CD4-positive, alpha-beta T cell treated with Interleukin-21 for 1 hour (primary cell): ENCODE measurements at regions not wholly inside any gene's neighbourhood (a gene's known extent, or its start where the extent isn't known, plus 50 kb on each side); places are given as distances from the start of the nearest gene placed in this dataset.

Experiments used
- DNase-seq: peaks from one replicate; pipeline ENCODE4 v3.0.0-alpha.2; 2020

DNA sequence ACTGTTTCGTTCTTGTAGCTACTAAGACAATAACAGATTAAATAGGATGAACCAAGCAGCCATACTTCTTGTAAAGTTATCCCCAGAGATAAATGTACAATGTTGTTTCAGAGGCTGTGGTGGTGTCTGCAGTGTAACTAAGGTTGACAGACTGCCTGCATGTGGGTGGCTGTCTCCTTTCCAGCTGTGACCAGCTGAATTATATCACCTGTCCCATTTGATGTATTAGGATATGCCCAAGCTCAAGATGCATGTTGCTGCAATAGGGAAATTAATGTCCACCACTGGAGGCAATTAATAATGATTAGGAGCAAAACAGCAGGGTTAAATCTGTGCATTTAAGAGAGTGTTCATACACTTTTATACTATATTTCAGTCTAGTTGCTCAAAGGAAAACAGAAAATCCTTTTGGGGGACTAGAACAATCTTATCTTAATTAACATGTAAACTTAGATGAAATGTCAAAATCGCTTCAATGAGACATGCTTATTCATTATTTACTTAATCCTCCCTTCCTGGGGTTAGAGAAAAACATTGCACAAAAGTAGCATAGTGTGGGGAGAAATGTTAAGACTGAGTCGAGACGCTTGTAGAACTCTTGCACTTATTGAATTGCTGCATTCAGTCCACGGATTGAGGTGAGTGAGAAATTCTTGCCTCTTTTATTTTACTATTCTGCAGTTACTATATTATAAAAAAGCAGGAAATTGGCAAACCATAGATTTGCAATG is 269.0 kb downstream of the SNX10 start:
- DNase-seq: no peak

- DNase-seq: no peak
Observed at GRCh38 chr7:26562841-26563240, 271.2 kb downstream of the SNX10 start.

DNA sequence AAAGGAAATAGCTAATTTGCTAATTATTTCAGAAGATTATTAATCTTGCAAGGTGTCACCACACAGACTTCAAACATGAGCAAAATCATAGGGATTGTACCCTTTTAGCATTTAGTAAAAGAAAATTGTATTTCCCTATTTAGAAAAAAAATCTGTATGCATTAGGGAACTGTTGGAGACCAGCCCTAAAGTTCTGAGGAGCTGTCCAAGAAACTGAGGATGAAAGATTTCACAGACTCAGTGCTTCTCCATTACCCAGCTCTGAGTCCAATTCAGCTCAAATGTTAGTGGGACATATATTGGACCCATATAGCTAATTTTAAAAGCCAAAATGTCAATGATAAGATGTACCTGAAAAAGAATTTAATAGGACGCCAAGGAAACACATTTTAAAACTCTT is 271.7 kb downstream of the SNX10 start:
- no peak for DNase-seq

- no peak for DNase-seq
Observed at GRCh38 chr7:26567266-26567665, 275.6 kb downstream of the SNX10 start.

DNA sequence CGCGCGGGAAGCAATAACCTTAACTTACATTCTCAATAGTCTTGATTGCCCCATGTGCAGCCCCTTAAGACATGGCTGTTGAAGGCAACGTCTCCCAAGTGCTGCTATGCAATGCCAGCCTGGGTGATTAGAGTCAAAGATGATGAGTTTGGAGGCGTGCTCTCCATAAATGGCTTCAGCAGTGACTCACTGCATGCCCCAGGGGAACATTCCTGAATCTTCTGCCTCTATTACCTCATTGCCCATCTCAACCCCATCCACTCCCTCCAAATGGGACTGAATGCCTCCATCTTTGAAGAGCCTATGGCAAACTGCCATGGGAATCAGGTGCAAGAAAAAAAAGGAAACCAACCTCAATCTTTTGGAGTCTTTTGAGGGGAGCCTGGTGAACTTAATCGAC is 282.8 kb downstream of the SNX10 start:
- DNase-seq: no peak

GRCh38 chr7:26580064-26580591 is 284.3 kb downstream of the SKAP2 start:
- no peak for DNase-seq

GRCh38 chr7:26580711-26581110 is 283.7 kb downstream of the SKAP2 start:
- DNase-seq: no peak

GRCh38 chr7:26583094-26583648 is 281.2 kb downstream of the SKAP2 start:
- DNase-seq: no peak

GRCh38 chr7:26584326-26584725 is 280.1 kb downstream of the SKAP2 start:
- DNase-seq: no peak

DNA sequence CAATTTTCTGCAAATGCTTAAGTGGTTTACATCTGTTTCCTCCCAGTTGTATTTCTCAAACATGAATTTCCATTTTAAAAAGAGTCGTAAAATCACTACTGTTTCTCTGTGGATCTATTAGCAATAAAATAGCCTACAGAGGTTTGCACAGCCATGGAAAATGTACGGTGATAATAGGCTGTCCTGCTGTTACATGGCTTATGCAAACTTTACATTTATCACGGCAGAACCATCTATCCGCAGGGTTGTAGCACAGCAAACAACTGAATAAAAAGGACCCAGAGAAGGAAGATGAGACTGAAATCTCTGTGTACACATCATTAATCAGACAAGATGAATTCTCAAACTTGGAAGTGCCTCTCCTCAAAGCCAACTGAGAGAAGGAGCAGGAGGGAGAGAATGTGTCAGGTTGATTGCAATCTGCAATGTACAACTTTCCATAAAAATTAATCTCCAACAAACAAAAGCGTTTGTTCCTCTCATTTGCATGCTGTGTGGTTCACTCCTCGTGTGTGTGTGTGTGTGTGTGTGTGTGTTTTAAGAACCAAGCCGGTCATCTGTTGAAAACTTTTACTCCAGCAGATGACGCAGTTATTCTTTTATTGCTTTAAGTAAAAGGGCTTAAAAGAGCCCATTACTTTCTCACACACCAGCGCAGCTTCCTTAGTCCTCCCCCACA is 279.3 kb downstream of the SKAP2 start:
- DNase-seq: no peak

GRCh38 chr7:26587536-26587935 is 276.9 kb downstream of the SKAP2 start:
- no peak for DNase-seq

- no peak for DNase-seq
Observed at GRCh38 chr7:26588511-26588910, 275.9 kb downstream of the SKAP2 start.

- DNase-seq: no peak
Observed at GRCh38 chr7:26590709-26591108, 273.7 kb downstream of the SKAP2 start.

- no peak for DNase-seq
Observed at GRCh38 chr7:26592011-26592410, 272.4 kb downstream of the SKAP2 start.

DNA sequence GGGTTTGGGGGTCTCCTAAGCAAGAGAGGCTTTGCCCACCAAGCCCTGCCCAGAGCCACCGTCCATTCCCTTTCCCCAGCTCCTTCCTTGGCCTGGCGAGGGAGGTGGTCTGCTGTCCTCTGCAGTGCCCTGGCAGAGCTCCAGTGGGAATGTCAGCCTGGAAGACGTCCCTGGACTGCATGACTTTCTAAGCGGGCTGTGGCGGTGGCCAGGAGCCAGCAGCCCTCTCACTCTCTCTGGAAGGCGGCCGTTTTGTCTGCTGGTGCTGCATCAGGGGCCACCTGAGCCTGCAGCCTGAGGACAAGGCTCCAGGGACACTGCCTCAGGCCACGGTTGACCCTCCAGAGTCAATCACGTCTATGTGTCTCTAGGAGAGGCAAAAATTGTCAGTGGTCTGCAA is 271.0 kb downstream of the SKAP2 start:
- DNase-seq: no peak

- DNase-seq: no peak
Observed at GRCh38 chr7:26593896-26594295, 270.5 kb downstream of the SKAP2 start.

- no peak for DNase-seq
Observed at GRCh38 chr7:26594553-26594952, 269.8 kb downstream of the SKAP2 start.

- no peak for DNase-seq
Observed at GRCh38 chr7:26598867-26599266, 265.5 kb downstream of the SKAP2 start.

DNA sequence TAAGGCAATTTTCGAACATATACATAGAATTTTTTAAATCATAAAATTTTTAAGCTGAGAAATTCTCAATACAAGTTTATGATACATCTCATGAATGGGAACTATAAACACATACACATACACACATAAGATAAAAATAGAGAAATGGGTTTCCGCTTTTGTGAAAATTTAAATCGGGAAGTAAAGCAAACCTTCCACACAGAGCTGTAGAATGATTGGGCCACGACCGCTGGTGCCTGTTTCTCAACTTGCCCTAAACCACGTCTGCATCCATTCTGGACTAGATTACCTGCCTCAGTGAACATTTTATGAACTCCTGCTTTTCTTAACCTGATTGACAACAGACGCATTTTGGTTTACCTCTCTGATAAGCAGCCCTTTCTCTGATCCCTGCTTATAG is 264.4 kb downstream of the SKAP2 start:
- DNase-seq: no peak

DNA sequence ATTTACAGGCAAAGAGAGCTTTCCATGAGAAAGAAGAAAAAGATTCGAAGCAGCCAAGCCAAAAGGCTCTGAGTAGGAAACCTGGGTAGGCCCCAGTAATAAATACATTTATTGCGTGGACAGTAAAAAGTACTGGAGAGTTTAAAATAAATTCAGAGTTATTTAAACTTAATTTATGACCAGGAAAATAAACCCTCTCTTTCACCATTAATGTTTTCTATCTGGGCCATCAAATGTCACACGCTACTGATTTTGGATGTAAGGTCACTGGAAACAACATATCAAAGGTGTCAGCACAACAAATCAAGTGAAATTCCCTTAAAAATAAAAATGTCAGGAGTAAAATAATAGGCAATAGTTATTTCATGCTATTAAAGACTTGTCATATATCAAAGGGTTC is 264.0 kb downstream of the SKAP2 start:
- no peak for DNase-seq

DNA sequence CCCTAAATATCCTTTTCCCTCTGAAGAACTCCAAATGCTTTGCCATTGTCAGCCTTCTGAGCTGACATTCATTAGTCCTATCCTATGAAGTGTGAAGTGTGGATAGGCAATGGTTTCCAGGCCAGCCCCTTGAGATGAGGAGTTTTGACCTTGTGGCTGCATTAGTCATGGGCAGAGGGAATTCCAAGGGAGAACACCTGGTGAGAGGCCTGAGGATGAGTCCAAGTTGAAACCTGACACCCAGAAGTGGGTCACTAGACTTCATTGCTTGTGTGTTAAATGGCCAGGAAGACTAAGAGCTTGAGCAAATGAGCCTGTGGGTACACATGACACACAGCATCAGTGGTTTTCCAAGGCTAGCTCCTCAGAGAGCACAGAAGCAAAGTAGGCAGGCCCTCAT is 260.8 kb downstream of the SKAP2 start:
- no peak for DNase-seq

DNA sequence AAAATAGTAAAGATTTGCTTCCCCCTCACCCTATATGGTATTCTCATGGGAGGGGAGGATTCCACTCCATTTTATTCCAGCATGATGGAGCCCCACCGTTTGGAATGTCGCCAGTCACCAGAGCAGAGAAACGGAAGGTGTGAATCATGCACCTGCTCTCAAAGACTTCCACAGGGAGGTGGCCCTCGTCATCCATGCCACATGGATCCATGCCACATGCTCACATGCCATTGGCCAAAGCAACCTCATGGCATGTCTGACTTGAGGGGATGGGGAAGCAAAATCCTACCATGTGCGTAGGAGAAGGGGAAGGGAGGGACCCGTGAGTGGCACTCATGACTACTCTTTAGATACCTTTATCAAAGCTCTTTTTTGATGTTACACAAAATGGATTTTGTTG is 256.0 kb downstream of the SKAP2 start:
- DNase-seq: no peak

DNA sequence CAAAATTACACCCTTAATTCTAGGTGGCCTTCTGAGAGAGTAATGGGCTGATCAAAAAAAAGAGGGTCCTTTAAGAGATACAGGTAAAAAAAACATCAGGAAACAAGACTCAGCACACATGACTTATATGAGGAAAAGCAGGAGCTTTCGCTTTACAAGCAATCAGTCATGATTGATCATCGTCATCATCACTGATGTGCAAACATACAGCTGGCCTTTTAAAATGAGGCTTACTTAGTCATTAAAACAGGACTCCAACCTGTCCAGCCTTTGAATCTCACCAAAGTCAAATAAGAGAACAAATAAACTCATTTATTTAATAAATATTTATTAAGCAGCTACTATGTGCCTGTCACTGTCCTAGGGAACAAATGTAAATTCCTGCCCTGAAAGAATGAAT is 255.3 kb downstream of the SKAP2 start:
- DNase-seq: no peak

DNA sequence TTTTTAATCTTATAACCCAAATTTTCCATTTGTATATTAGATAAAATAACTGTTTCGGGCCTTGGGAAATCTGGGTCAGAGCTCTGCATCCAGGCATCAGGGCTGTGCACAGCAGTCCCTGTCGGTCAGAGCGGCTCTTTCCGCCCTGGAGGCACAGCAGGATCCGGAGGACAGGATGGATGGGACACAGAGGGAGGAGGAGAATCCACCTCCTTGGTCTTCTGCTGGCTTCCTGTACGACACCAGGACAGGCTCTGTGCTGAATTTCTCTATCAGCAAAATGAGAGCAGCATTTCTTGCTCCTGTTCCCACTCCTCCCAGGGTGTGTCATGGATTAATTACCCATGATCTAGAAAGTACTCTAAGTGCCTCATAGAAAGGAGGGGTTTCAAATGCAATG is 254.9 kb downstream of the SKAP2 start:
- no peak for DNase-seq
